ENCODE measurements at regions not wholly inside any gene's neighbourhood (a gene's known extent, or its start where the extent isn't known, plus 50 kb on each side); places are given as distances from the start of the nearest gene placed in this dataset.

- no peak overlapping the region for H3K4me3 ChIP-seq (ENCODE audit: low read depth, low read length)
- no peak for DNase-seq (ENCODE audit: low read depth)
Observed at GRCh38 chr6:12371641-12372146, 81.5 kb downstream of the EDN1 start.

GRCh38 chr6:12379181-12379580 is 89.0 kb downstream of the EDN1 start:
- no peak overlapping the region for H3K4me3 ChIP-seq (ENCODE audit: low read depth, low read length)
- DNase-seq (ENCODE audit: low read depth) = no peak

GRCh38 chr6:12381587-12381986 is 91.4 kb downstream of the EDN1 start:
- no peak for DNase-seq (ENCODE audit: low read depth)
- H3K4me3 ChIP-seq (ENCODE audit: low read depth, low read length) = no peak overlapping the region

DNA sequence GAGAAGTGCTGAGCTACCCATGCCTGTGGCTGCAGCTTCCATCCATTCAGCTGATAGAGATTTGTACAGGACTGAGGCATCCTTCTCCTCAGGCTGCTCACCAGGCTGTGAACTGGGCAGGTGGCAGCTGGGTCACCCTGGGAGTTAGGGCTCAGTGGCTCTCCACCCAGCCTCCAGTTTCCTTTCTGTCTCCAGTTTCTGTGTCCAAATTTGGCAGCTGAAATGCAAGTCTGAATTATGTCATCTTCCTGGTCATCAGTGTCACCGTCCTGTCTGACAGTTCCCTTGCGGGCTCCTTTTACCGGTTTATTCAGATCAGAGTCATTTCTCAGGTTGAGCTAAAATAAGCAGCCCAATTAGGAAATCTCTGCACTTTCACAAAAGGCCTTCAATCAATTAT is 93.3 kb downstream of the EDN1 start:
- H3K4me3 ChIP-seq (ENCODE audit: low read depth, low read length) = no peak overlapping the region
- DNase-seq (ENCODE audit: low read depth) = no peak

DNA sequence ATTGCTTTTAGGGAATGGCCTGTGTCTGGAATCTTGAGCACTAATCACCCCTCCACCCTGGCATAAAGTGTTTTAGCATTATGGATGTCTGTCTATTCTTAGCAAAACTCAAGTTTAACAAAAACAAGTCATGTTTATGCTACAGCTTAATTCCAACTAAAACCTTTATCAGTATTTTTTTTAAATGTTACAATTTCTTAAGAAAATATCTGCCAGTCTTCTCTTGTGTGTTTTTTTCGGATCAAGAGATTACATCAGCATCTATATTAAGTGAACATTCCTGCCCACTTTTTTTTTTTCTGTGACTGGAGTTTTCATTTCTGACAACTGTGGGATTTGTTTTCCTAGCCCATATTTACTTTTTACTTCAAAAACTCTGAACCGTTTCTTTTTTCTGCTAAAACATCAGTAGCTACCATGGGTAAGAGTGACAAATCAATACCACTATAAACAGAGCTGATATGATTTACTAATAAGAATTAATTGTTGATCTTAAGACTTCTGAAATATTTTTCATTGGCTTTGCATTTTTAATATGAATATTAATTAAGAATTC is 94.3 kb downstream of the EDN1 start:
- no peak for DNase-seq (ENCODE audit: low read depth)
- H3K4me3 ChIP-seq (ENCODE audit: low read depth, low read length) = no peak overlapping the region

GRCh38 chr6:12385316-12385715 is 95.2 kb downstream of the EDN1 start:
- DNase-seq (ENCODE audit: low read depth) = no peak

GRCh38 chr6:12386816-12387215 is 96.7 kb downstream of the EDN1 start:
- no peak for DNase-seq (ENCODE audit: low read depth)
- H3K4me3 ChIP-seq (ENCODE audit: low read depth, low read length) = no peak overlapping the region

More at GRCh38 chr6:12385316-12385715, 95.2 kb downstream of the EDN1 start:
- H3K4me3 ChIP-seq (ENCODE audit: low read depth, low read length) = no peak overlapping the region

DNA sequence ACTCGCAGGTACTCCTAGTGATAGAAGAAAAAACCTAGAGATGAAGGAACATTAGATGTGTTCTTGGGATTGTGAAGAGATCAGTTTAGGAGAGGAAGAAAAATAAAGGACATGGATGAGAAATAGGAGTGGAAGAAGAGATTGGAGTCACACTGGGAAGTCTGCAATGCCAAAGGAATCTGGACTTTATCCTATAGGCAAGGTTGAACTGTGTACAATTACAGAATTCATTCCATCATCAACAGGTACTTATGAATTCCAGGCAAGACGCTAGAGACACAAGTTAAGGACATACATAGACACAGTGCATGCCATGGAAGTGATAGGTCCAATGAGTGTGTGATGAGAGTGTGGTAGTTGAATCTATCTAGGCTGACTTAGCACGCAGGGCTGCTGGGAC is 101.3 kb downstream of the EDN1 start:
- no peak for DNase-seq (ENCODE audit: low read depth)
- no peak overlapping the region for H3K4me3 ChIP-seq (ENCODE audit: low read depth, low read length)

- H3K4me3 ChIP-seq (ENCODE audit: low read depth, low read length) = no peak overlapping the region
- peak; percentile 30 for DNase-seq (ENCODE audit: low read depth)
Observed at GRCh38 chr6:12392490-12392889, 102.3 kb downstream of the EDN1 start.

GRCh38 chr6:12393100-12393499 is 102.9 kb downstream of the EDN1 start:
- no peak for DNase-seq (ENCODE audit: low read depth)
- no peak overlapping the region for H3K4me3 ChIP-seq (ENCODE audit: low read depth, low read length)

DNA sequence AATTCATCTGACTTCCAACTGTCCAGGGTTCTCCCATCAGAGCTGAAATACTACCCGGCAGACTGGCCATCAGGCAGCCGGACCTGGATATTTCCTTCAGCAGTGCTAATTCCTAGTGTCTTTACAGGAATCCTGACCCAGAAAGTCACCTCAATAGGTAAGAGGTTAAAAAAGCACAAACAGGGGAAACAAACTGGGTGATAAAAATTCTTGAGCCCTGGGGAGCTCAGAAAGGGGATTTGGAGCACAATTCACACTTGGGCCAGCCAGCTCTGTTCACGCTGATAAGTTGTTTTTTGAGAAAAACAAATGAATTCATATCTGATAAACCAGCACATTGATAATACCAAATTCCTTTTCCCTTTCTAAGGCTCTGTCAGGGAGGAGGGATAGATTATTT is 104.0 kb downstream of the EDN1 start:
- DNase-seq (ENCODE audit: low read depth) = no peak
- H3K4me3 ChIP-seq (ENCODE audit: low read depth, low read length) = no peak overlapping the region

- no peak for DNase-seq (ENCODE audit: low read depth)
Observed at GRCh38 chr6:12395898-12396297, 105.7 kb downstream of the EDN1 start.

GRCh38 chr6:12401200-12401599 is 111.0 kb downstream of the EDN1 start:
- DNase-seq (ENCODE audit: low read depth) = no peak
- H3K4me3 ChIP-seq (ENCODE audit: low read depth, low read length) = no peak overlapping the region

More at GRCh38 chr6:12395898-12396297, 105.7 kb downstream of the EDN1 start:
- H3K4me3 ChIP-seq (ENCODE audit: low read depth, low read length) = no peak overlapping the region

GRCh38 chr6:12403201-12403826 is 113.2 kb downstream of the EDN1 start:
- no peak overlapping the region for H3K4me3 ChIP-seq (ENCODE audit: low read depth, low read length)
- peak; percentile 39 for DNase-seq (ENCODE audit: low read depth)

- no peak for DNase-seq (ENCODE audit: low read depth)
- H3K4me3 ChIP-seq (ENCODE audit: low read depth, low read length) = no peak overlapping the region
Observed at GRCh38 chr6:12403947-12404647, 113.9 kb downstream of the EDN1 start.

- DNase-seq (ENCODE audit: low read depth) = no peak
- H3K4me3 ChIP-seq (ENCODE audit: low read depth, low read length) = no peak overlapping the region
Observed at GRCh38 chr6:12404651-12405050, 114.5 kb downstream of the EDN1 start.

- no peak for DNase-seq (ENCODE audit: low read depth)
- H3K4me3 ChIP-seq (ENCODE audit: low read depth, low read length) = no peak overlapping the region
Observed at GRCh38 chr6:12408752-12409151, 118.6 kb downstream of the EDN1 start.

- DNase-seq (ENCODE audit: low read depth) = no peak
- no peak overlapping the region for H3K4me3 ChIP-seq (ENCODE audit: low read depth, low read length)
Observed at GRCh38 chr6:12410946-12411345, 120.8 kb downstream of the EDN1 start.

GRCh38 chr6:12414096-12414675 is 124.0 kb downstream of the EDN1 start:
- DNase-seq (ENCODE audit: low read depth) = no peak

DNA sequence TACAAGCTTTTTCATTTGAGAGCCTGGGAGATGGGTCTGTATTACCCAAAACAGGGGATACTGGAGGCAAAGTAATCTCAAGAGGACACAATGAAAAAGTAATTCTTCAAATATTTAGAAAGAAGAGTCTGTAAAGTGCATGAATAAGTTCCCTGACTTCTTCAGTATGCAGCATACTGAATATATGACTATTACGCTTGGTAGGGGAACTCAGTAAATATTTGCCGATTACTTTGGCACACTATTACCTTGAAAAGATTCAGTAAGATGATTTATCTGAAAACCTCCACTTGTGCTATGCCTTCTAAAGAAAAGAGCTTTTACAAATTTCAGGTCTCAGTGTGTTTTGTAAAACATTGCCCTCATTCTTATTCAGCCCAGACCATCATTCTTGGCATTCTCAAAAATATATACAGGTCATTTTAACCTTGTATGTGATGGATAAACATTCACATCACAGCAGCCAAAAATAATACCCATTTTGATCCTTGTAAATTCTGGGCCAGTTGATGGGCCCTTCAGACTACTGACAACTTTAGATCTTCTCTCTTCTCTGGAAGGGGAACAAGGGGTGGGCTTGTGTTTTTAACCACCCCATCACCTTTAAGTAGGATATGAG is 125.9 kb downstream of the EDN1 start:
- no peak for DNase-seq (ENCODE audit: low read depth)
- H3K4me3 ChIP-seq (ENCODE audit: low read depth, low read length) = no peak overlapping the region

More at GRCh38 chr6:12414096-12414675, 124.0 kb downstream of the EDN1 start:
- no peak overlapping the region for H3K4me3 ChIP-seq (ENCODE audit: low read depth, low read length)
